ENCODE measurements at regions not wholly inside any gene's neighbourhood (a gene's known extent, or its start where the extent isn't known, plus 50 kb on each side); places are given as distances from the start of the nearest gene placed in this dataset.

DNA sequence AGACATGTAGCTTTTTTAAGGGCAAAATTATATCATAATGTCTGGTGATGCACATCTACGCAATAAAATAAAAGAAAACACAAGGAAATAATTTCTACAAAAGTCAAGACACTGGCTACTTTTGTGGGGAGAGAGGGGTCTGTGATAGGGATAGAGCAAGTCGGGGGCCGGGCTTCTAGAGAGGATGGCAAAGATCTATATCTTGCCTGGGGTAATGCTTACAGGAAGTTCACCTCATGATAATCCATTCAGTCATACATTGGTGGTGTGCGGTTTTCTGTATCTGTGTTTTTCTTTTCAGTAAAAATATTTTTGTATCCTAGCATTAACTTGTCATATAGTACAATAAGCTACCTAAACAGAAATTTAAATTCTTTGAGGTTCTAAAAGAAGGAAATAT is 178.8 kb downstream of the ARRDC4 start:
- no peak overlapping the region for H3K4me3 ChIP-seq (ENCODE audit: low read length)
- 0 out of 2 replicates have a peak, but pooled peaks cover 1% of the 10 kb centered on the region for H3K4me1 ChIP-seq (ENCODE audit: control insufficient read depth, insufficient read depth, low read length)
- H3K27ac ChIP-seq (ENCODE audit: low read length), result no peak overlapping the region
- no CpG with 5 or more reads among the region's 4 CpGs for WGBS (ENCODE audit: insufficient coverage, insufficient read length)
- no peak for DNase-seq (ENCODE audit: low read depth, low spot score)
- H3K9me3 ChIP-seq (ENCODE audit: control insufficient read depth, insufficient read depth, low read length), result no peaks in the 10 kb centered on the region
- H3K27me3 ChIP-seq (ENCODE audit: control insufficient read depth, insufficient read depth, low read length), result no peaks in the 10 kb centered on the region
- H3K36me3 ChIP-seq (ENCODE audit: control insufficient read depth, insufficient read depth, low read length), result no peaks in the 10 kb centered on the region

DNA sequence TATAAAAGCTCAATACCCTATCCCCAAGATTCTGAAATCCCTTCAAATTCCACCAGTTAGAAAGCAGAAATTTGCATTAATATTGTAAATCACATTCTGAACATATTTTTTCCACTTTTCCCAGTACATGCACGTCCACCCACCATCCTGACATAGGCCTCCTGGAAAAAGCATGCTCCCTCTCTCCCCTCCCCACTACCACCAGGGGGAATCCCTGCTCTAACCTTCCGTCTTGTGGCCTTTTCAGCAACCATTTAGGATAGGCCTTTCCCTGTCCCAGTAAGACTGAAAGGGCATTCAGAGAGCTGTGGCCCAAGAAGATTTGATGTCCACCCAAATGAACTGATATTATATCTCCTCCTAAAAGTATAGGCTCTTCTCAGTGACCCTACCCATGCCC is 182.1 kb downstream of the ARRDC4 start:
- Histone ChIP-seq H3K36me3 (ENCODE audit: control insufficient read depth, insufficient read depth, low read length) (no peaks in the 10 kb centered on the region), H3K4me3 (ENCODE audit: low read length) (no peak overlapping the region), H3K27me3 (ENCODE audit: control insufficient read depth, insufficient read depth, low read length) (no peaks in the 10 kb centered on the region), H3K27ac (ENCODE audit: low read length) (no peak overlapping the region), H3K4me1 (ENCODE audit: control insufficient read depth, insufficient read depth, low read length) (0 out of 2 replicates have a peak, but pooled peaks cover 1% of the 10 kb centered on the region), H3K9me3 (ENCODE audit: control insufficient read depth, insufficient read depth, low read length) (no peaks in the 10 kb centered on the region)
- peak; percentile 16 for DNase-seq (ENCODE audit: low read depth, low spot score)
- WGBS (ENCODE audit: insufficient coverage, insufficient read length), result no CpG with 5 or more reads among the region's 2 CpGs

DNA sequence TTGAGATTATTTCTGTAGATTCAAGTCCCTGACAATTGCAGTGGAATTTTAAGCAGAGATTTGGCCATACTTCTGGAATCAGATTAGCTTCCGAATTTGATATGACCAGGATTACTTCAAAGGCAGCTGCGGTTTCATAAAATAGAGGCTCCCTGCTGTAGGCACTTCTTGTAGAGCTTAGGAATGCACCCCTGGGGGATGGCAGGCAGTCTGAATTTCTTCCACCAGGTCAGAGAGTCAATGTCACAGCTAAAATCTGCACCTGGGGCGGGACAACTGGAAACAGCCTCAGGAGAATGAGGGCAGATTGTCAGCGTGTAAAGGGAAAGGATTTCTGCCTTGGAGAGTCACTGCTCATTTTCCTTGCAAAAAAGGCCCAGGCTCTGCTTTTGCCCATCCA is 182.6 kb downstream of the ARRDC4 start:
- Histone ChIP-seq H3K4me1 (ENCODE audit: control insufficient read depth, insufficient read depth, low read length) (0 out of 2 replicates have a peak, but pooled peaks cover 1% of the 10 kb centered on the region), H3K9me3 (ENCODE audit: control insufficient read depth, insufficient read depth, low read length) (no peaks in the 10 kb centered on the region), H3K27ac (ENCODE audit: low read length) (no peak overlapping the region), H3K27me3 (ENCODE audit: control insufficient read depth, insufficient read depth, low read length) (no peaks in the 10 kb centered on the region), H3K4me3 (ENCODE audit: low read length) (no peak overlapping the region), H3K36me3 (ENCODE audit: control insufficient read depth, insufficient read depth, low read length) (no peaks in the 10 kb centered on the region)
- no peak for DNase-seq (ENCODE audit: low read depth, low spot score)
- no CpG with 5 or more reads among the region's 4 CpGs for WGBS (ENCODE audit: insufficient coverage, insufficient read length)

DNA sequence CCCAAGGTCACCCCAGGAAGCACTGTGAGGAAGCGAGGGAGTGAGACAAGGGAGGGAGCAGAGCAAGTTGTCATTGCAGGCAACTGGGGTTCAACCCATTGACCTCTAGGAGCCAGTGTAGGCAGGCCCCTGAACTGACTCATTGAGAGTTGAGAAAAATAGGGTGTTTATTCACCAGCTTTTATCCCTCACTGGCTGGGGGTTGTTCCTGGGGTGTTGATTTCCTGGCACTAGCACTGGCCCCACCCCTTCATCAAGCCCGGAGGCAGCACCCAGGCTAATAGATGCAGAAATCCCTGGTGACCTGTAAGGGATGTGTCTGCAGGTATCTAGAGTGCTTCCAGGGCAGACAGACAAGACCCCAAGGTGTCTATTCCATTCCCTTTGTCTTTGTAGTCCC is 183.9 kb downstream of the ARRDC4 start:
- no peak for DNase-seq (ENCODE audit: low read depth, low spot score)
- Histone ChIP-seq H3K4me1 (ENCODE audit: control insufficient read depth, insufficient read depth, low read length) (0 out of 2 replicates have a peak, but pooled peaks cover 1% of the 10 kb centered on the region), H3K36me3 (ENCODE audit: control insufficient read depth, insufficient read depth, low read length) (no peaks in the 10 kb centered on the region), H3K27ac (ENCODE audit: low read length) (no peak overlapping the region), H3K4me3 (ENCODE audit: low read length) (no peak overlapping the region), H3K9me3 (ENCODE audit: control insufficient read depth, insufficient read depth, low read length) (no peaks in the 10 kb centered on the region), H3K27me3 (ENCODE audit: control insufficient read depth, insufficient read depth, low read length) (no peaks in the 10 kb centered on the region)
- no CpG with 5 or more reads among the region's 2 CpGs for WGBS (ENCODE audit: insufficient coverage, insufficient read length)

DNA sequence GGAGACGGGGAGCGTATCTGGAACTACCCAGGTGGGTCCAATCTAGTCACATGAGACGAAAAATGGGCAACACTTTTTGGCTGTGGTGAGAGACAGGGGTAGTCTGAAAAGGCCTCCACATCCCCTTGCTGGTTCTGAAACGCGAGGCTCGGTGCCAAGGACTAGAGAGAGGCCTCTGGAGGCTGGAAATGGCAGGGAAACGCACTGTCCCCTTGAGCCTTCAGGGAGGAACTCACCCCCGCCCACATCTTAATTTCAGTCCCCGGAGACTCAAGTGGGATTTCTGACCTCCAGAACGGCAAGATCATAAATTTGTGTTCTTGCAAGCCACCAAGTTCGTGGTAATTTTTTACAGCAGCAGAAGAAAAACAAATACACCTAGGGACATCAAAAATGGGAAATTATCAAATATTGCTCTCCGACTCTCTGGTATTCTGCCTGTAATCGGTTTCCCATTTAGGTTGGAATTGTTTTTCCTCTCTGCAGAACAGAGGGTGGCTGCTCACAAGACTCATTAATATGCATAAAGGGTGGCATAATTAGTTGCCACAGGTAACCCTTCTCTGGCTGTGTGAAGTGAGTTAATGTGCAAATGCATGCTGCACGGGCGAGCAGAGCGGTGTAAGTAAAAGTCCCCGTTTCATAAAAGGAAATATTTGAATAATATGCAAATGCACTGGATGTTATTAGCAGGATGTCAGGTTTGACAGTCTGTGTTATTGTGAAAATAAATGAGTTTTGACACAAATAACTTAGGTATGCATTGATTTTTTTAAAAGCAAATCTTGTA is 185.7 kb downstream of the ARRDC4 start:
- Histone ChIP-seq H3K36me3 (ENCODE audit: control insufficient read depth, insufficient read depth, low read length) (no peaks in the 10 kb centered on the region), H3K9me3 (ENCODE audit: control insufficient read depth, insufficient read depth, low read length) (no peaks in the 10 kb centered on the region), H3K4me1 (ENCODE audit: control insufficient read depth, insufficient read depth, low read length) (0 out of 2 replicates have a peak, but pooled peaks cover 1% of the 10 kb centered on the region), H3K27me3 (ENCODE audit: control insufficient read depth, insufficient read depth, low read length) (no peaks in the 10 kb centered on the region), H3K27ac (ENCODE audit: low read length) (no peak overlapping the region), H3K4me3 (ENCODE audit: low read length) (no peak overlapping the region)
- WGBS (ENCODE audit: insufficient coverage, insufficient read length), result no CpG with 5 or more reads among the region's 17 CpGs
- no peak for DNase-seq (ENCODE audit: low read depth, low spot score)

DNA sequence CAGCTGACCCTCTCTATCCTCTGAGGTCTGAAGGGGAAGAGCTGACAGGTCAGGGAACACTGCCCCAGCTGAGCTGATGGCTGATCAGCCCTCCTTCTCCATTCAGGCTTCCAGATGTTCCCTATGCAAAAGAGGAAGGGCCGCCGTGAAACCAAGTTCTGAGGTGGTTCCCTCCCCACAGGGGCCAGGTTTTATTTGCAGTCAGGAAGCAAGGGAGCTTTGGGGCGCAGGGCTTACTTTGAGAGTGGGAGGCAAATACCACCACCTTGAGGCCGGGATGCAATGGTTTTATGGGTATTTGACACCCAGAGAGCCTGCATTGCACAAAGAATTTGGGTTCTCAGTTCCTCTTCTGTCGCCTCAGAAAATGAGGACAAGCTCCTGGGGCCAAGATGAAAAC is 186.9 kb downstream of the ARRDC4 start:
- no peak overlapping the region for H3K27ac ChIP-seq (ENCODE audit: low read length)
- no peak overlapping the region for H3K4me3 ChIP-seq (ENCODE audit: low read length)
- H3K9me3 ChIP-seq (ENCODE audit: control insufficient read depth, insufficient read depth, low read length), result no peaks in the 10 kb centered on the region
- H3K27me3 ChIP-seq (ENCODE audit: control insufficient read depth, insufficient read depth, low read length), result no peaks in the 10 kb centered on the region
- no peak for DNase-seq (ENCODE audit: low read depth, low spot score)
- no peaks in the 10 kb centered on the region for H3K36me3 ChIP-seq (ENCODE audit: control insufficient read depth, insufficient read depth, low read length)
- no CpG with 5 or more reads among the region's 5 CpGs for WGBS (ENCODE audit: insufficient coverage, insufficient read length)
- H3K4me1 ChIP-seq (ENCODE audit: control insufficient read depth, insufficient read depth, low read length), result 0 out of 2 replicates have a peak, but pooled peaks cover 1% of the 10 kb centered on the region

DNA sequence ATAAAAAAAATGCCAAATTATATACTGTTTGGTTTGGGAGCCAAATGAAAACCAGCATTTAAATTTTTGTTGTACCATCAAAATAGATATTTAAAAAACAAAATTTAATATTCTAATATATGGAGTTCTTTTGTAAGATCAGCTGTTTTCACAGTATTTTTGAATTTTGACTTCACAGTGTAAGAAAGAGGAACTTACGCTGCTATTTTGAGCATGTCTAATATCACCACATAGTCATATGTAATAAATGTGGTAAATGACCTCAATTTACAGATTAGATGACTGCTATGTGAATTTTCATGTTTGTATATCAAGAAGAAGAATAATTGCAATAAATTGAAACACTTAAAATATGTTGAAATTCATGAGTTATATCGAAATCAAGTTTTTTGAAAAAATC is 189.6 kb downstream of the ARRDC4 start:
- no peaks in the 10 kb centered on the region for H3K4me1 ChIP-seq (ENCODE audit: control insufficient read depth, insufficient read depth, low read length)
- H3K27ac ChIP-seq (ENCODE audit: low read length), result no peak overlapping the region
- DNase-seq (ENCODE audit: low read depth, low spot score), result no peak
- H3K36me3 ChIP-seq (ENCODE audit: control insufficient read depth, insufficient read depth, low read length), result no peaks in the 10 kb centered on the region
- no peaks in the 10 kb centered on the region for H3K27me3 ChIP-seq (ENCODE audit: control insufficient read depth, insufficient read depth, low read length)
- H3K9me3 ChIP-seq (ENCODE audit: control insufficient read depth, insufficient read depth, low read length), result no peaks in the 10 kb centered on the region
- H3K4me3 ChIP-seq (ENCODE audit: low read length), result no peak overlapping the region
- no CpG with 5 or more reads among the region's 2 CpGs for WGBS (ENCODE audit: insufficient coverage, insufficient read length)

DNA sequence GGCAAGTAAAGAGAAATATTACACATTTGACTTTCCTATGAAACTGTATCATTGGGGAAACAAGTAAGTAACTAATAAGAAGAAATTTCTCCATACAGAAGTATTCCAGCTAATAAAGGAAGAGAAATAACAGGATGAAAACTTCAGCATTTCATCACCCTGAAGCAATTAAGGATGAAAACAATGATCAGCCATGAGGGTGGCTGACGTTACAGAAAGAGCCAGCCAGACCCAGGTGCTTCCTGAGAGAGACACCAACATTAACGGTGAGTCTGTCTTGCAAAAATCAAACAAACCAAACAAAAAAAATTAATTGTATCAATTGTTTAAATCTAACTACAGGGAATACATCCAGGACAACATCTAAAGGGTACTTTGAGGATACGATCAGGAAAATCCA is 190.0 kb downstream of the ARRDC4 start:
- no peak overlapping the region for H3K4me3 ChIP-seq (ENCODE audit: low read length)
- no peaks in the 10 kb centered on the region for H3K36me3 ChIP-seq (ENCODE audit: control insufficient read depth, insufficient read depth, low read length)
- no peaks in the 10 kb centered on the region for H3K27me3 ChIP-seq (ENCODE audit: control insufficient read depth, insufficient read depth, low read length)
- H3K9me3 ChIP-seq (ENCODE audit: control insufficient read depth, insufficient read depth, low read length), result no peaks in the 10 kb centered on the region
- no peak for DNase-seq (ENCODE audit: low read depth, low spot score)
- WGBS (ENCODE audit: insufficient coverage, insufficient read length), result no CpG with 5 or more reads among the region's 3 CpGs
- no peaks in the 10 kb centered on the region for H3K4me1 ChIP-seq (ENCODE audit: control insufficient read depth, insufficient read depth, low read length)
- no peak overlapping the region for H3K27ac ChIP-seq (ENCODE audit: low read length)

DNA sequence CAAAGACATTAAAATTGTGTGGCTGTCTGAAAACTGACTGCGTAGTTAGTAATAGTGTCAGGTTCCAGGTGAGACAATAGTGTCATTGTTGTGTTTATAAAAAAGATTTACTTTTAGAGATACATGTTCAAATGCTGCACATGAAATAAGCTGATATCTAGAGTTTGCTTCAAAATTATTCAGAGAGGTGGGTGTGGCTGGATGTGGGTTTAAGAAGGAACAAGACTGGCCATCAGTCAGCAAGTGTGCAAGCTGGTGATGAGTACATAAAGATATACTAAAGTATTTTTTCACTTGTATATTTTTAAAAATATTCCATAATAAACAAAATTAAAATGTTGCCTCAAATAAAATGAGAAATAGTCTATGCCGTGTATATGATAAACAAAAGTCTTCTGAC is 190.6 kb downstream of the ARRDC4 start:
- Histone ChIP-seq H3K4me1 (ENCODE audit: control insufficient read depth, insufficient read depth, low read length) (no peaks in the 10 kb centered on the region), H3K27ac (ENCODE audit: low read length) (no peak overlapping the region), H3K36me3 (ENCODE audit: control insufficient read depth, insufficient read depth, low read length) (no peaks in the 10 kb centered on the region), H3K4me3 (ENCODE audit: low read length) (no peak overlapping the region), H3K9me3 (ENCODE audit: control insufficient read depth, insufficient read depth, low read length) (no peaks in the 10 kb centered on the region), H3K27me3 (ENCODE audit: control insufficient read depth, insufficient read depth, low read length) (no peaks in the 10 kb centered on the region)
- WGBS (ENCODE audit: insufficient coverage, insufficient read length), result no CpG with 5 or more reads among the region's 2 CpGs
- DNase-seq (ENCODE audit: low read depth, low spot score), result no peak

DNA sequence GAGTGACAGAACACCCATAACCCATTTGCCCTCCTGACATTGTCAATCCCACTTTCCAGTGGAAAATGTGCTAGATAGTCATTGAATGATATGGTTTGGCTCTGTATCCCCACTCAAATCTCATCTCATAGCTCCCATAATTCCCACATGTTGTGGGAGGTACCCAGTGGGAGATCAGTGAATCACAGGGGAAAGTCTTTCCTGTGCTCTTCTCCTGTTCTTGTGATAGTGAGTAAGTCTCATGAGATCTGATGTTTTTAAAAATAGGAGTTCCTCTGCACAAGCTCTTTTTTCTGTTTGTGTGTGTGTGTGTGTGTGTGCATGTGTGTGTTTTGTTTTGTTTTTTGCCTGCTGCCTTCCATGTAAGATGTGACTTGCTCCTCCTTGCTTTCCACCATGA is 191.7 kb downstream of the ARRDC4 start:
- Histone ChIP-seq H3K9me3 (ENCODE audit: control insufficient read depth, insufficient read depth, low read length) (no peaks in the 10 kb centered on the region), H3K27ac (ENCODE audit: low read length) (no peak overlapping the region), H3K36me3 (ENCODE audit: control insufficient read depth, insufficient read depth, low read length) (no peaks in the 10 kb centered on the region), H3K27me3 (ENCODE audit: control insufficient read depth, insufficient read depth, low read length) (no peaks in the 10 kb centered on the region), H3K4me1 (ENCODE audit: control insufficient read depth, insufficient read depth, low read length) (no peaks in the 10 kb centered on the region), H3K4me3 (ENCODE audit: low read length) (no peak overlapping the region)
- no peak for DNase-seq (ENCODE audit: low read depth, low spot score)

DNA sequence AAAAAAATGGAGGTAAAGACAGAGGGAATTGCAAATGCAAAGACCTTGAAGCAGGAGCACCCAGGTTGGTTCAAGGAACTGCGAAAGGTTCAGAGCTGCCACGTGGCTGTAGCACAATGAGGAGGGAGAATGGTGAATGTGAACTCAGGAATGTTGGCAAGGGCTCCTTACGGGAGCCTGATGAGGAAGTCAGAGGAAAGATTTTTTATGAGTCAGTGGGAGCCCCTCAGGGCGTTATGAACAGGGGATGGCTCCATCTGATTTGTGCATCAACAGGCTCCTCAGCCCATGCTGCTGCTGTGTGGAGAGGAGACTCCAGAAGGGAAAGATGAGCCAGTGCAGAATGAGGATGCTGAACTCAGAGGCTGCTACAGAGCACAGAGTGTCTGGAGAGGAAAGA is 194.4 kb downstream of the ARRDC4 start:
- DNase-seq (ENCODE audit: low read depth, low spot score), result no peak
- Histone ChIP-seq H3K4me3 (ENCODE audit: low read length) (no peak overlapping the region), H3K27ac (ENCODE audit: low read length) (no peak overlapping the region), H3K27me3 (ENCODE audit: control insufficient read depth, insufficient read depth, low read length) (no peaks in the 10 kb centered on the region), H3K9me3 (ENCODE audit: control insufficient read depth, insufficient read depth, low read length) (no peaks in the 10 kb centered on the region), H3K36me3 (ENCODE audit: control insufficient read depth, insufficient read depth, low read length) (no peaks in the 10 kb centered on the region), H3K4me1 (ENCODE audit: control insufficient read depth, insufficient read depth, low read length) (no peaks in the 10 kb centered on the region)
- WGBS (ENCODE audit: insufficient coverage, insufficient read length), result no CpG with 5 or more reads among the region's 4 CpGs
